ENCODE measurements at regions not wholly inside any gene's neighbourhood (a gene's known extent, or its start where the extent isn't known, plus 50 kb on each side); places are given as distances from the start of the nearest gene placed in this dataset.

GRCh38 chr5:82523633-82524032, 245.5 kb upstream of the RPS23 start:
- TF ChIP-seq CTCF (conservative IDR thresholded peaks at IDR 0.05; ENCODE audit: low read length) (no peak), EZH2phosphoT487 (IDR thresholded peaks at IDR 0.05; ENCODE audit: borderline replicate concordance) (no peak)

All from Loucy (cell line).